Endodermal cell (in vitro differentiated cells): ENCODE measurements at regions not wholly inside any gene's neighbourhood (a gene's known extent, or its start where the extent isn't known, plus 50 kb on each side); places are given as distances from the start of the nearest gene placed in this dataset.
A peak's percentile ranks its signal among the peaks of the same experiment; 100 is the strongest.

Experiments used
- DNase-seq: peaks from one replicate; pipeline ENCODE4 v3.0.0-alpha.2; 2017
- H3K27ac ChIP-seq: 2 replicates; pipeline ENCODE4 v1.5.1; 2013; ENCODE audit warnings: mild to moderate bottlenecking, low read depth, low read length, moderate library complexity
- H3K27me3 ChIP-seq: 2 replicates; pipeline ENCODE4 v1.6.1; 2013; ENCODE audit warnings: mild to moderate bottlenecking, low read length, moderate library complexity; ENCODE audit not compliant: insufficient read depth, control insufficient read depth, poor library complexity, severe bottlenecking
- H3K36me3 ChIP-seq: 2 replicates; pipeline ENCODE4 v1.7.0; 2013; ENCODE audit warnings: mild to moderate bottlenecking, low read length, moderate library complexity; ENCODE audit not compliant: control insufficient read depth, insufficient read depth
- H3K4me1 ChIP-seq: one replicate; pipeline ENCODE4 v1.7.0; 2013; ENCODE audit warnings: low read length; ENCODE audit not compliant: control insufficient read depth, insufficient read depth
- H3K4me3 ChIP-seq: 2 replicates; pipeline ENCODE4 v1.5.1; 2013; ENCODE audit warnings: mild to moderate bottlenecking, low read length, moderate library complexity
- H3K9ac ChIP-seq: 2 replicates; pipeline ENCODE4 v1.6.1; 2013; ENCODE audit warnings: mild to moderate bottlenecking, low read length, moderate library complexity; ENCODE audit not compliant: poor library complexity, severe bottlenecking; ENCODE audit errors: extremely low read depth
- H3K9me3 ChIP-seq: 2 replicates; pipeline ENCODE4 v1.6.1; 2013; ENCODE audit warnings: mild to moderate bottlenecking, low read length, moderate library complexity; ENCODE audit not compliant: control insufficient read depth
- H3K27ac Mint-ChIP-seq: 2 replicates; pipeline ENCODE4 v1.8.0; 2020; ENCODE audit warnings: mixed read lengths
- H3K27me3 Mint-ChIP-seq: 2 replicates; pipeline ENCODE4 v1.8.0; 2021; ENCODE audit warnings: mild to moderate bottlenecking, mixed read lengths; ENCODE audit not compliant: insufficient read depth
- H3K36me3 Mint-ChIP-seq: 2 replicates; pipeline ENCODE4 v1.8.0; 2020; ENCODE audit warnings: low read depth, mixed read lengths
- H3K4me1 Mint-ChIP-seq: 2 replicates; pipeline ENCODE4 v1.8.0; 2020; ENCODE audit warnings: mixed read lengths
- H3K4me3 Mint-ChIP-seq: 2 replicates; pipeline ENCODE4 v1.8.0; 2020; ENCODE audit warnings: mild to moderate bottlenecking, moderate library complexity, mixed read lengths
- H3K9me3 Mint-ChIP-seq: 2 replicates; pipeline ENCODE4 v1.8.0; 2020; ENCODE audit warnings: mild to moderate bottlenecking, mixed read lengths
- WGBS, 2 experiments: methylation state at CpG; one replicate each; pipeline versions ENCODE4 v1.1.5 to v1.1.7; 2013; ENCODE audit warnings: missing lambda C conversion rate in 2 of 2, mixed read lengths in 1 of 2; ENCODE audit not compliant: insufficient coverage in 1 of 2, insufficient read length in 1 of 2; 5-methylcytosine and 5-hydroxymethylcytosine counted together
- TF ChIP-seq, protein P1 (sequence below): fragments of 200-600 bp; sonication (generic); conservative IDR thresholded peaks from 2 replicates; pipeline ENCODE4 v1.5.0; 2021; ENCODE audit warnings: antibody characterized with exemption, mild to moderate bottlenecking

DNA sequence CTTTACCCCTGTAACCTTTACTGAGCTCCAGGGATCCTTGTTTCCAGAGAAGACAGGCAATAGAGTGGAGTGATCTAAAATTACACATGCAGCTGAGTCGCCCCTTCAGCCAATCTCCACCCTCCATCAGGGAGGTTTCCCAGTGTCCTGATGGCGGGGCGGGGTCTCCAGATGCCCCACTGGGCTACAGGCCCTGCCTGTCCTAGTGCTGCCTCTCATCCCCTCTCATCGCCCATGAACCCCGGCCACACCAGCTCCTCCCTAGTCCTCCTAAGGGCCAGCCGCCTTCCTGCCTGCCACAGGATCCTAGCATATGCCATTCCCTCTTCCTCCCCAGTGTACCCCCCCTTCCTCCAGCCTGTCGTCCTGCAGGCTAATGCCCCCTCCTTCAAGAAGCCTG, 144.1 kb upstream of the GLI2 start:
- Mint-ChIP-seq H3K9me3 (no peaks in the 10 kb centered on the region), H3K27ac (no peak overlapping the region), H3K27me3 (peaks cover 74% of the 10 kb centered on the region), H3K4me3 (no peak overlapping the region), H3K4me1 (peaks cover 24% of the 10 kb centered on the region), H3K36me3 (no peaks in the 10 kb centered on the region)
- H3K9me3 ChIP-seq: no peaks in the 10 kb centered on the region
- peaks cover 9% of the 10 kb centered on the region for H3K4me1 ChIP-seq
- H3K9ac ChIP-seq: no peak overlapping the region
- no peak overlapping the region for H3K4me3 ChIP-seq
- 81 to 91% methylated on average over 6 to 7 of the region's 7 CpGs for whole genome bisulfite sequencing, 2 experiments
- H3K27me3 ChIP-seq: peaks cover 46% of the 10 kb centered on the region
- H3K27ac ChIP-seq: peak overlapping the region; percentile 59
- H3K36me3 ChIP-seq: no peaks in the 10 kb centered on the region
- TF ChIP-seq, protein P1, sequence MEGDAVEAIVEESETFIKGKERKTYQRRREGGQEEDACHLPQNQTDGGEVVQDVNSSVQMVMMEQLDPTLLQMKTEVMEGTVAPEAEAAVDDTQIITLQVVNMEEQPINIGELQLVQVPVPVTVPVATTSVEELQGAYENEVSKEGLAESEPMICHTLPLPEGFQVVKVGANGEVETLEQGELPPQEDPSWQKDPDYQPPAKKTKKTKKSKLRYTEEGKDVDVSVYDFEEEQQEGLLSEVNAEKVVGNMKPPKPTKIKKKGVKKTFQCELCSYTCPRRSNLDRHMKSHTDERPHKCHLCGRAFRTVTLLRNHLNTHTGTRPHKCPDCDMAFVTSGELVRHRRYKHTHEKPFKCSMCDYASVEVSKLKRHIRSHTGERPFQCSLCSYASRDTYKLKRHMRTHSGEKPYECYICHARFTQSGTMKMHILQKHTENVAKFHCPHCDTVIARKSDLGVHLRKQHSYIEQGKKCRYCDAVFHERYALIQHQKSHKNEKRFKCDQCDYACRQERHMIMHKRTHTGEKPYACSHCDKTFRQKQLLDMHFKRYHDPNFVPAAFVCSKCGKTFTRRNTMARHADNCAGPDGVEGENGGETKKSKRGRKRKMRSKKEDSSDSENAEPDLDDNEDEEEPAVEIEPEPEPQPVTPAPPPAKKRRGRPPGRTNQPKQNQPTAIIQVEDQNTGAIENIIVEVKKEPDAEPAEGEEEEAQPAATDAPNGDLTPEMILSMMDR: no peak
- DNase-seq: peak; percentile 65

DNA sequence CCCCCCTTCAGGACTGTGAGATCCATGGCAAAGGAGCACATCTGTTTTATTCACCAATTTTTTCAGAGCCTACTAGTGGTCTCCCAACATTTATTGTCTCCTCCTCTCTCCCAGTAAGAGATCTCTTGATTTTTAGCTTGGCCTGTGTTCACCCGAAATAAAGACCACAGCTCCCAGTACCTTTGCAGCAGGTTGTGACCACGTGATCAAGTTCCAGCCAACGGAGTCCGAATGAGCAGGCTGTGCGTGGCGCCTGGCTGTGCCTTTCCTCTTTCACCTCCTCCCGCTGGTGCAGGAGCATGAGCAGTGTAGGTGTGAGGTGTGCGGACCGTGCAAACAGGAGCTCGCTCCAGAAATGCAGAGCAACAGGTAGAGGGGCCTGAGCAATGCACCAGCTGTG, 143.6 kb upstream of the GLI2 start:
- Histone ChIP-seq H3K9me3 (no peaks in the 10 kb centered on the region), H3K4me1 (peaks cover 9% of the 10 kb centered on the region), H3K36me3 (no peaks in the 10 kb centered on the region), H3K9ac (no peak overlapping the region), H3K27ac (no peak overlapping the region), H3K27me3 (peaks cover 41% of the 10 kb centered on the region), H3K4me3 (no peak overlapping the region)
- Mint-ChIP-seq H3K4me1 (peaks cover 23% of the 10 kb centered on the region), H3K9me3 (no peaks in the 10 kb centered on the region), H3K27me3 (peaks cover 72% of the 10 kb centered on the region), H3K36me3 (no peaks in the 10 kb centered on the region), H3K27ac (no peak overlapping the region), H3K4me3 (no peak overlapping the region)
- TF ChIP-seq, protein P1: no peak
- DNase-seq: no peak
- 83 to 84% methylated on average over 10 of the region's 10 CpGs for WGBS, 2 experiments

DNA sequence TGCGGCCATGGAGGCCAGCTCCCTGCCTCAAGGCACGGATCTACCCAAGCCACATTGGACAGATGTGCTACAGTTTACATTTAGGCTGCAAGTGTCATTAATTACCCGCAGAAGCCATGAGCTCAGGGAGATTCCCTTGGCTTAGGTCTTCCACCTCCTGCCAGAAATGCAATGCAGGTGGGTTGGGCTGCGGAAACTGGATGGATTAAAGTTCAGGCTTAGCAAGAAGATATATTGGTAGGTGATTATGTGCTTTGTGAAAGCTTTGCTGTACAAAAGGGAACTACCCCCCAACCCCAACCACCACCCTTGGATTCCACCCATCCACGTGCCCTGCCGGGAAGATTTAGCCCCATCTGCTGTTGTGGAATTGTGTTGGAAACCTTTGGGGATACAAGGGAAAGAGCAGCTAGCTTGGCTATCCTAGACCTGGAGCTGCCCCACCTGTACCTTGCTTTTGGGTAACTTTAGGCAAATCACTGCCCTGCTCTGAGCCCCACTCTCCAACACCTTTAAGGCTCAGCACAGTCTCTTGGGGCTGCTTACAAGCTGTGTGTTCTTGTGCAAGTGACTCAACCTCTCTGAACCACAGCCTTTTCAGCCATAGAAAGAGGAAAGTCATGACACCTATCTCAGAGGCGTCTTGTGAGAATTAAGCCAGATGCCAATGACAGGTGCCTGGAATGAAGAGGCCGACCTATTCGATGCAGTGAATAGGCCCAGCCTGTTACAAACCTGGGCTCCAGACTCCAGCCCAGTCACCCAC, 141.6 kb upstream of the GLI2 start:
- TF ChIP-seq, protein P1: no peak
- Histone ChIP-seq H3K27ac (no peak overlapping the region), H3K9me3 (no peaks in the 10 kb centered on the region), H3K27me3 (peaks cover 22% of the 10 kb centered on the region), H3K9ac (no peak overlapping the region), H3K4me3 (no peak overlapping the region), H3K36me3 (no peaks in the 10 kb centered on the region), H3K4me1 (peaks cover 6% of the 10 kb centered on the region)
- Mint-ChIP-seq H3K27me3 (peaks cover 57% of the 10 kb centered on the region), H3K9me3 (no peaks in the 10 kb centered on the region), H3K4me3 (no peak overlapping the region), H3K27ac (no peak overlapping the region), H3K36me3 (no peaks in the 10 kb centered on the region), H3K4me1 (peaks cover 17% of the 10 kb centered on the region)
- 82 to 90% methylated on average over 6 to 8 of the region's 9 CpGs for WGBS, 2 experiments
- no peak for DNase-seq
